ENCODE measurements at regions not wholly inside any gene's neighbourhood (a gene's known extent, or its start where the extent isn't known, plus 50 kb on each side); places are given as distances from the start of the nearest gene placed in this dataset.

GRCh38 chr3:65303431-65303830 lies 615.6 kb upstream of the ADAMTS9 start:
- WGBS, result 89% methylated on average over 6 of the region's 6 CpGs
- no peak for DNase-seq (ENCODE audit: low spot score)
- TF ChIP-seq POLR2AphosphoS5 (IDR thresholded peaks at IDR 0.05) (no peak), POLR2A (IDR thresholded peaks at IDR 0.05) (no peak), CTCF (IDR thresholded peaks at IDR 0.05) (no peak)

GRCh38 chr3:65291448-65292125 lies 603.8 kb upstream of the ADAMTS9 start:
- H3K9me3 ChIP-seq, result no peaks in the 10 kb centered on the region
- no peaks in the 10 kb centered on the region for H3K36me3 ChIP-seq
- TF ChIP-seq CTCF (IDR thresholded peaks at IDR 0.05), result no peak
- TF ChIP-seq POLR2A (IDR thresholded peaks at IDR 0.05), result no peak
- TF ChIP-seq POLR2AphosphoS5 (IDR thresholded peaks at IDR 0.05), result no peak
- 55% methylated on average over 4 of the region's 4 CpGs for WGBS
- no peaks in the 10 kb centered on the region for H3K27me3 ChIP-seq (replicated peaks; ENCODE audit: insufficient read depth)
- H3K27ac ChIP-seq, result no peak overlapping the region
- H3K4me3 ChIP-seq, result no peak overlapping the region
- no peaks in the 10 kb centered on the region for H3K4me1 ChIP-seq (replicated peaks)
- no peak for DNase-seq (ENCODE audit: low spot score)
- intact Hi-C loops (cut with DNase I), result no loop called here

More at GRCh38 chr3:65303431-65303830, 615.6 kb upstream of the ADAMTS9 start:
- intact Hi-C loops (cut with DNase I), result no loop called here
- no peak overlapping the region for H3K4me3 ChIP-seq
- H3K27me3 ChIP-seq (replicated peaks; ENCODE audit: insufficient read depth), result no peaks in the 10 kb centered on the region
- no peaks in the 10 kb centered on the region for H3K4me1 ChIP-seq (replicated peaks)
- H3K9me3 ChIP-seq, result no peaks in the 10 kb centered on the region
- H3K36me3 ChIP-seq, result no peaks in the 10 kb centered on the region
- no peak overlapping the region for H3K27ac ChIP-seq

- TF ChIP-seq POLR2AphosphoS5 (IDR thresholded peaks at IDR 0.05), result no peak
- TF ChIP-seq POLR2A (IDR thresholded peaks at IDR 0.05), result no peak
- no peak for TF ChIP-seq CTCF (IDR thresholded peaks at IDR 0.05)
- no peak overlapping the region for H3K4me3 ChIP-seq
- no peak for DNase-seq (ENCODE audit: low spot score)
- intact Hi-C loops (cut with DNase I), result no loop called here
- H3K4me1 ChIP-seq (replicated peaks), result no peaks in the 10 kb centered on the region
- H3K36me3 ChIP-seq, result no peaks in the 10 kb centered on the region
- H3K27me3 ChIP-seq (replicated peaks; ENCODE audit: insufficient read depth), result no peaks in the 10 kb centered on the region
- H3K9me3 ChIP-seq, result no peaks in the 10 kb centered on the region
- WGBS, result 86% methylated on average over 4 of the region's 4 CpGs
- H3K27ac ChIP-seq, result no peak overlapping the region
Observed at GRCh38 chr3:65288776-65289175, 601.0 kb upstream of the ADAMTS9 start.

GRCh38 chr3:65285956-65286355 lies 598.2 kb upstream of the ADAMTS9 start:
- Histone ChIP-seq H3K27me3 (replicated peaks; ENCODE audit: insufficient read depth) (no peaks in the 10 kb centered on the region), H3K4me3 (no peak overlapping the region), H3K36me3 (no peaks in the 10 kb centered on the region), H3K4me1 (replicated peaks) (no peaks in the 10 kb centered on the region), H3K27ac (no peak overlapping the region), H3K9me3 (no peaks in the 10 kb centered on the region)
- 71% methylated on average over 2 of the region's 2 CpGs for WGBS
- TF ChIP-seq POLR2A (IDR thresholded peaks at IDR 0.05), result no peak
- no peak for TF ChIP-seq CTCF (IDR thresholded peaks at IDR 0.05)
- TF ChIP-seq POLR2AphosphoS5 (IDR thresholded peaks at IDR 0.05), result no peak
- no peak for DNase-seq (ENCODE audit: low spot score)
- intact Hi-C loops (cut with DNase I), result no loop called here

- H3K4me3 ChIP-seq, result no peak overlapping the region
- H3K9me3 ChIP-seq, result no peaks in the 10 kb centered on the region
- no peak for DNase-seq (ENCODE audit: low spot score)
- TF ChIP-seq POLR2A (IDR thresholded peaks at IDR 0.05), result no peak
- TF ChIP-seq CTCF (IDR thresholded peaks at IDR 0.05), result no peak
- H3K27me3 ChIP-seq (replicated peaks; ENCODE audit: insufficient read depth), result no peaks in the 10 kb centered on the region
- WGBS, result 60% methylated on average over 1 of the region's 1 CpG
- no peaks in the 10 kb centered on the region for H3K4me1 ChIP-seq (replicated peaks)
- H3K36me3 ChIP-seq, result no peaks in the 10 kb centered on the region
- no peak overlapping the region for H3K27ac ChIP-seq
- intact Hi-C loops (cut with DNase I), result no loop called here
Observed at GRCh38 chr3:65284961-65285360, 597.2 kb upstream of the ADAMTS9 start.
